ENCODE measurements at regions not wholly inside any gene's neighbourhood (a gene's known extent, or its start where the extent isn't known, plus 50 kb on each side); places are given as distances from the start of the nearest gene placed in this dataset.

- TF ChIP-seq BACH2 (CRISPR knock-in tag; IDR thresholded peaks at IDR 0.05; ENCODE audit: borderline replicate concordance) (no peak), GLIS3 (CRISPR knock-in tag; IDR thresholded peaks at IDR 0.05) (no peak), TOX (CRISPR knock-in tag; IDR thresholded peaks at IDR 0.05; ENCODE audit: borderline replicate concordance) (peak; percentile 22; the same call in 1 of the 2 replicates), ZNF8 (CRISPR knock-in tag; IDR thresholded peaks at IDR 0.05) (no peak), ZFP3 (CRISPR knock-in tag; IDR thresholded peaks at IDR 0.05) (no peak), ZNF70 (CRISPR knock-in tag; IDR thresholded peaks at IDR 0.05) (no peak), CSDC2 (CRISPR knock-in tag; IDR thresholded peaks at IDR 0.05) (no peak), RARB (CRISPR knock-in tag; IDR thresholded peaks at IDR 0.05) (no peak), TCF4 (CRISPR knock-in tag; IDR thresholded peaks at IDR 0.05; ENCODE audit: borderline replicate concordance) (no peak)
- TF ChIP-seq, protein P1, sequence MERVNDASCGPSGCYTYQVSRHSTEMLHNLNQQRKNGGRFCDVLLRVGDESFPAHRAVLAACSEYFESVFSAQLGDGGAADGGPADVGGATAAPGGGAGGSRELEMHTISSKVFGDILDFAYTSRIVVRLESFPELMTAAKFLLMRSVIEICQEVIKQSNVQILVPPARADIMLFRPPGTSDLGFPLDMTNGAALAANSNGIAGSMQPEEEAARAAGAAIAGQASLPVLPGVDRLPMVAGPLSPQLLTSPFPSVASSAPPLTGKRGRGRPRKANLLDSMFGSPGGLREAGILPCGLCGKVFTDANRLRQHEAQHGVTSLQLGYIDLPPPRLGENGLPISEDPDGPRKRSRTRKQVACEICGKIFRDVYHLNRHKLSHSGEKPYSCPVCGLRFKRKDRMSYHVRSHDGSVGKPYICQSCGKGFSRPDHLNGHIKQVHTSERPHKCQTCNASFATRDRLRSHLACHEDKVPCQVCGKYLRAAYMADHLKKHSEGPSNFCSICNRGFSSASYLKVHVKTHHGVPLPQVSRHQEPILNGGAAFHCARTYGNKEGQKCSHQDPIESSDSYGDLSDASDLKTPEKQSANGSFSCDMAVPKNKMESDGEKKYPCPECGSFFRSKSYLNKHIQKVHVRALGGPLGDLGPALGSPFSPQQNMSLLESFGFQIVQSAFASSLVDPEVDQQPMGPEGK (CRISPR knock-in tag; IDR thresholded peaks at IDR 0.05; ENCODE audit: borderline replicate concordance): no peak
- TF ChIP-seq, protein P2, sequence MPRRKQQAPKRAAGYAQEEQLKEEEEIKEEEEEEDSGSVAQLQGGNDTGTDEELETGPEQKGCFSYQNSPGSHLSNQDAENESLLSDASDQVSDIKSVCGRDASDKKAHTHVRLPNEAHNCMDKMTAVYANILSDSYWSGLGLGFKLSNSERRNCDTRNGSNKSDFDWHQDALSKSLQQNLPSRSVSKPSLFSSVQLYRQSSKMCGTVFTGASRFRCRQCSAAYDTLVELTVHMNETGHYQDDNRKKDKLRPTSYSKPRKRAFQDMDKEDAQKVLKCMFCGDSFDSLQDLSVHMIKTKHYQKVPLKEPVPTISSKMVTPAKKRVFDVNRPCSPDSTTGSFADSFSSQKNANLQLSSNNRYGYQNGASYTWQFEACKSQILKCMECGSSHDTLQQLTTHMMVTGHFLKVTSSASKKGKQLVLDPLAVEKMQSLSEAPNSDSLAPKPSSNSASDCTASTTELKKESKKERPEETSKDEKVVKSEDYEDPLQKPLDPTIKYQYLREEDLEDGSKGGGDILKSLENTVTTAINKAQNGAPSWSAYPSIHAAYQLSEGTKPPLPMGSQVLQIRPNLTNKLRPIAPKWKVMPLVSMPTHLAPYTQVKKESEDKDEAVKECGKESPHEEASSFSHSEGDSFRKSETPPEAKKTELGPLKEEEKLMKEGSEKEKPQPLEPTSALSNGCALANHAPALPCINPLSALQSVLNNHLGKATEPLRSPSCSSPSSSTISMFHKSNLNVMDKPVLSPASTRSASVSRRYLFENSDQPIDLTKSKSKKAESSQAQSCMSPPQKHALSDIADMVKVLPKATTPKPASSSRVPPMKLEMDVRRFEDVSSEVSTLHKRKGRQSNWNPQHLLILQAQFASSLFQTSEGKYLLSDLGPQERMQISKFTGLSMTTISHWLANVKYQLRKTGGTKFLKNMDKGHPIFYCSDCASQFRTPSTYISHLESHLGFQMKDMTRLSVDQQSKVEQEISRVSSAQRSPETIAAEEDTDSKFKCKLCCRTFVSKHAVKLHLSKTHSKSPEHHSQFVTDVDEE (CRISPR knock-in tag; IDR thresholded peaks at IDR 0.05): no peak
Measured at GRCh38 chr1:63124666-63125191, 197.6 kb upstream of the FOXD3 start.
